Ascending aorta (tissue), 2 donors: ENCODE measurements at regions not wholly inside any gene's neighbourhood (a gene's known extent, or its start where the extent isn't known, plus 50 kb on each side); places are given as distances from the start of the nearest gene placed in this dataset.

Source experiments
- DNase-seq, 2 donors: peaks; one replicate each; pipeline ENCODE4 v3.0.0-alpha.2; 2019; ENCODE audit warnings: low spot score in 2 of 2
- H3K27ac ChIP-seq, 2 donors: fragments of 200-600 bp; sonication (generic); one replicate each; pipeline ENCODE4 v1.5.1; 2016 to 2017; ENCODE audit warnings: mild to moderate bottlenecking in 1 of 2
- H3K27me3 ChIP-seq: fragments of 200-600 bp; sonication (generic); one replicate; pipeline ENCODE4 v1.5.1; 2017
- H3K36me3 ChIP-seq, 2 donors: fragments of 200-600 bp; sonication (generic); one replicate each; pipeline ENCODE4 v1.5.1; 2016
- H3K4me1 ChIP-seq, 2 donors: fragments of 200-600 bp; sonication (generic); one replicate each; pipeline ENCODE4 v1.5.1; 2016 to 2017; ENCODE audit warnings: mild to moderate bottlenecking in 1 of 2
- H3K4me3 ChIP-seq, 2 donors: fragments of 200-600 bp; sonication (generic); one replicate each; pipeline ENCODE4 v1.5.1; 2016 to 2017; ENCODE audit warnings: mild to moderate bottlenecking in 1 of 2
- H3K9me3 ChIP-seq, 2 donors: fragments of 200-600 bp; sonication (generic); one replicate each; pipeline ENCODE4 v1.5.1; 2016
- CTCF ChIP-seq, 3 experiments: fragments of 200-600 bp in 2 of 3; fragments of 450-650 bp in 1 of 3; sonication (generic) in 2 of 3; IDR thresholded peaks; one replicate each; pipeline ENCODE4 v1.5.1; 2016 to 2019; ENCODE audit warnings: antibody characterized with exemption in 3 of 3, mild to moderate bottlenecking in 1 of 3, moderate library complexity in 1 of 3
- intact Hi-C: fragments of 100-400 bp; cut with DNase I; formaldehyde crosslinking; loops from one replicate; pipeline ENCODE4 v1.15.1; 2023

GRCh38 chr12:127507341-127507740 is 759.6 kb upstream of the TMEM132C start:
- Histone ChIP-seq H3K27me3 (no peaks in the 10 kb centered on the region), H3K9me3 (no peaks in the 10 kb centered on the region), H3K4me3 (no peak overlapping the region), H3K27ac (no peak overlapping the region), H3K4me1 (no peaks in the 10 kb centered on the region), H3K36me3 (no peaks in the 10 kb centered on the region)
- intact Hi-C loops, result no loop called here
- no peak for DNase-seq
- no peak for TF ChIP-seq CTCF (IDR thresholded peaks at IDR 0.05)

- intact Hi-C loops, result no loop called here
- no peak for TF ChIP-seq CTCF (IDR thresholded peaks at IDR 0.05)
- Histone ChIP-seq H3K4me1 (no peaks in the 10 kb centered on the region), H3K9me3 (no peaks in the 10 kb centered on the region), H3K27ac (no peak overlapping the region), H3K36me3 (no peaks in the 10 kb centered on the region), H3K27me3 (no peaks in the 10 kb centered on the region), H3K4me3 (no peak overlapping the region)
- DNase-seq, result no peak
These were observed 757.7 kb upstream of the TMEM132C start for GRCh38 chr12:127509066-127509778.

GRCh38 chr12:127515941-127516340 is 751.0 kb upstream of the TMEM132C start:
- H3K27ac ChIP-seq, result no peak overlapping the region
- TF ChIP-seq CTCF (IDR thresholded peaks at IDR 0.05), result no peak
- intact Hi-C loops, result no loop called here

GRCh38 chr12:127516467-127516866 is 750.5 kb upstream of the TMEM132C start:
- no peak overlapping the region for H3K4me3 ChIP-seq
- intact Hi-C loops, result no loop called here

More at GRCh38 chr12:127515941-127516340, 751.0 kb upstream of the TMEM132C start:
- Histone ChIP-seq H3K36me3 (no peaks in the 10 kb centered on the region), H3K27me3 (no peaks in the 10 kb centered on the region), H3K4me1 (peaks cover 0 to 3% of the 10 kb centered on the region in 2 donors), H3K4me3 (no peak overlapping the region), H3K9me3 (no peaks in the 10 kb centered on the region)
- DNase-seq, result no peak

GRCh38 chr12:127519779-127520178 is 747.2 kb upstream of the TMEM132C start:
- no peak for DNase-seq
- Histone ChIP-seq H3K27me3 (no peaks in the 10 kb centered on the region), H3K4me1 (peaks cover 0 to 3% of the 10 kb centered on the region in 2 donors), H3K27ac (no peak overlapping the region), H3K4me3 (no peak overlapping the region), H3K9me3 (no peaks in the 10 kb centered on the region), H3K36me3 (no peaks in the 10 kb centered on the region)
- no peak for TF ChIP-seq CTCF (IDR thresholded peaks at IDR 0.05)
- intact Hi-C loops, result no loop called here

More at GRCh38 chr12:127516467-127516866, 750.5 kb upstream of the TMEM132C start:
- no peaks in the 10 kb centered on the region for H3K9me3 ChIP-seq
- no peak for DNase-seq
- H3K4me1 ChIP-seq, result peaks cover 0 to 3% of the 10 kb centered on the region in 2 donors
- H3K36me3 ChIP-seq, result no peaks in the 10 kb centered on the region
- H3K27ac ChIP-seq, result no peak overlapping the region
- no peaks in the 10 kb centered on the region for H3K27me3 ChIP-seq
- TF ChIP-seq CTCF (IDR thresholded peaks at IDR 0.05), result no peak
